ENCODE measurements at regions not wholly inside any gene's neighbourhood (a gene's known extent, or its start where the extent isn't known, plus 50 kb on each side); places are given as distances from the start of the nearest gene placed in this dataset.

GRCh38 chr10:105700218-105700617 is 1059.1 kb downstream of the SORCS3 start:
- Mint-ChIP-seq H3K9me3 (no peaks in the 10 kb centered on the region), H3K4me3 (no peak overlapping the region), H3K27me3 (ENCODE audit: low read depth) (peaks cover 36% of the 10 kb centered on the region), H3K4me1 (no peaks in the 10 kb centered on the region), H3K27ac (no peak overlapping the region), H3K36me3 (no peaks in the 10 kb centered on the region)
- no peak for DNase-seq (ENCODE audit: low spot score in 2 of 2, unreplicated experiment in 2 of 2)
- no peak for TF ChIP-seq CTCF (IDR thresholded peaks at IDR 0.05; ENCODE audit: unreplicated experiment)

DNA sequence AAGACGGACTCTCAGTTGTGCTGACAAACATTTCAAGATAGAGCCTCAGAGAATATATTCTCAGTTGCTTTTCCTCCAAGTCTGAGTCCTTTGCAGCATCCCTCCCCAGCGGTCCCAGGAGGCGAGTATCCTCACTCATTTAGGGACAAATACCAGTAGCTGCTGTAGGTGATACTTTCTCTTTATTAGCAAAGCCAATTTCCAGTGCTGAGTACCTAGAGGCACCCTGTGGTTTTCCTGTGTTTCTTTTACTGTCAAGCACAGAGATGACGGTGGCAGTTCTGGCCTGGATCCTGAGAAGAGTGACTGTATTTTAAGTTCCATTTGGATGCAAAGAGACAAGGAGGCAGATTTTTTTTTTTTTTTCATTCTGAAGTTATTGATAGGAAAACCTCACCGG is 1058.4 kb downstream of the SORCS3 start:
- Mint-ChIP-seq H3K36me3 (no peaks in the 10 kb centered on the region), H3K4me1 (no peaks in the 10 kb centered on the region), H3K27ac (no peak overlapping the region), H3K4me3 (no peak overlapping the region), H3K27me3 (ENCODE audit: low read depth) (peaks cover 42% of the 10 kb centered on the region), H3K9me3 (no peaks in the 10 kb centered on the region)
- no peak for DNase-seq (ENCODE audit: low spot score in 2 of 2, unreplicated experiment in 2 of 2)
- no peak for TF ChIP-seq CTCF (IDR thresholded peaks at IDR 0.05; ENCODE audit: unreplicated experiment)

DNA sequence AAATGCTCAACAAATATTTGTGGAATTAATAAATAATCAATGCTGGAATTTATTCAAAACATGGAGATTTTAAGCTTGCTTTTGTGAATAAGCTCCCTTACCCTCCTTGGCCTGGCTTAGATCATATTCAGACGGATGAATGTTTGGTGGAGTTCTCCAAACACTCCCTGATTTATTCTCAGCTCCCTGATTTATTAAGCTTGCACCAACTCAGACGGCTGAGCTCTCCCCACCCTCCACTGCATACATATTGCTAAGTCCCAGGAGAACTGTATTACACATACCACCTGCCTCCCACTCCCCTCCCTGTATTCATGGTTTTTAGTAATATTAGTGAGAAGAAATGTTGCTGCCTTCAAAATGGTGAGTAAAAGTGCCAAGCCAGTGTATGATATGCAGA is 1057.5 kb downstream of the SORCS3 start:
- Mint-ChIP-seq H3K4me3 (no peak overlapping the region), H3K27ac (no peak overlapping the region), H3K4me1 (no peaks in the 10 kb centered on the region), H3K36me3 (no peaks in the 10 kb centered on the region), H3K9me3 (no peaks in the 10 kb centered on the region), H3K27me3 (ENCODE audit: low read depth) (peaks cover 42% of the 10 kb centered on the region)
- no peak for TF ChIP-seq CTCF (IDR thresholded peaks at IDR 0.05; ENCODE audit: unreplicated experiment)
- DNase-seq (ENCODE audit: low spot score in 2 of 2, unreplicated experiment in 2 of 2): no peak

DNA sequence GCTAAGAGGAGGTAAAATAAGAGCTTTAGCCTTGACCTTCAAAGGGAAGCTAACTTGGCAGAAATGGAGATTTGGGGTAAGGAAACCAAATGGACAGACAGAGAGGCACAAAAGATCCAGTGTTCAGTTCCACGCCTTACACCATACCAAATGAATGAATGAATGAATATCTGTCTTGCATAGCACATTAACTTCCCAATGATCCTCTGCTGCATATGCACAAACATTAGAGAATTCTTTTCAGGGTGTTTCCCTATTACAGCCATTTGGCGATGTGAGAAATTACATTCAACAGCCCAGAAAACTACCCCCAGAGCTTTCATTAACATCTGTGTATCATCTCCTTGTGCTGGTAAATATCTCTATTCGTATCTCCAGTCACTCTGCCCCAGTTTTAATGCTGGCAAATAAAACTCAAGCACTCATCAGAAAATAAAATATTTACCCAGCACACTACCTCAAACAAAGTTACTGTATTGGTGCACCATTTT is 1056.2 kb downstream of the SORCS3 start:
- Mint-ChIP-seq H3K27me3 (ENCODE audit: low read depth) (peaks cover 42% of the 10 kb centered on the region), H3K4me1 (no peaks in the 10 kb centered on the region), H3K9me3 (no peaks in the 10 kb centered on the region), H3K4me3 (no peak overlapping the region), H3K27ac (no peak overlapping the region), H3K36me3 (no peaks in the 10 kb centered on the region)
- TF ChIP-seq CTCF (IDR thresholded peaks at IDR 0.05; ENCODE audit: unreplicated experiment): no peak
- no peak for DNase-seq (ENCODE audit: low spot score in 2 of 2, unreplicated experiment in 2 of 2)

DNA sequence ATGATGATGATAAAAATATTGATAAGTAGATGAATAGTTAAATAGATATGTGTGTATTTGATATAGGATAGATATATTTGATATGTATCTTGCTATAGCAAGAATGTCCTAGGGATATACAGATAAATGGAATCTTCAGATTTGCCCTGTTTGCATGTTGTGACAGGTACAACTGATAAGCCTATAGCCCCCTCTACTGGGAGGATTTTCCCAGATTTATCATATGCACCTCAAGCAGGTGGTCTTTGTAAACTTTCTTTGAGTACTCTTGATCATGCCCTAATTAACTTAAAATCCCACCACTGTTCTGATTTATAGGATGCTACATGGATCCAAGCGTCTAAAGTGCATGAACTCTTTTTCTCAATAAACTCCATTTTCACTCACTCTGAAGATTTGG is 1050.7 kb downstream of the SORCS3 start:
- H3K4me1 Mint-ChIP-seq: no peaks in the 10 kb centered on the region
- peaks cover under 1% of the 10 kb centered on the region for H3K9me3 Mint-ChIP-seq
- no peak for TF ChIP-seq CTCF (IDR thresholded peaks at IDR 0.05; ENCODE audit: unreplicated experiment)
- DNase-seq (ENCODE audit: low spot score in 2 of 2, unreplicated experiment in 2 of 2): no peak
- H3K4me3 Mint-ChIP-seq: no peak overlapping the region
- no peaks in the 10 kb centered on the region for H3K36me3 Mint-ChIP-seq
- peaks cover 23% of the 10 kb centered on the region for H3K27me3 Mint-ChIP-seq (ENCODE audit: low read depth)
- H3K27ac Mint-ChIP-seq: no peak overlapping the region

DNA sequence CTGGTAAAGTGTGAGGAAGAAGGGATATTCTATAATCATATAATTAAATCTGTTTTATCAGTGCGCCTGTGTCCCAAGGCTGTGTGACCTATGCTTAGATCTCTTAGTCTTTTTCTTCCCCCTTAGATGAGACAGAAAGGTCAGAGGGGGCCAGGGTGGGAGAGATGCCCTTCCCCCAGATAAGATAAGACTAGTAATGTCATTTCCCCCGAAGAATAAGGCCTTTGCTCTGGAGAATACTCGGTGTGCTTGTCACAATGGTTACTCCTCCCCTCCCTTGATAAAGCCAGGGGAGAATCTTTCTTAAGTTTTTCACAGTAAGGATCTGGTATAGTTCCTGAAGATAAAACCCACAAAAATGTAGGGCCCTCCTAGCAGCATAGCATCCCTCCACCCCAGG is 1041.8 kb downstream of the SORCS3 start:
- Mint-ChIP-seq H3K36me3 (no peaks in the 10 kb centered on the region), H3K4me1 (no peaks in the 10 kb centered on the region), H3K27me3 (ENCODE audit: low read depth) (no peaks in the 10 kb centered on the region), H3K4me3 (no peak overlapping the region), H3K9me3 (peaks cover 24% of the 10 kb centered on the region), H3K27ac (no peak overlapping the region)
- TF ChIP-seq CTCF (IDR thresholded peaks at IDR 0.05; ENCODE audit: unreplicated experiment): no peak
- no peak for DNase-seq (ENCODE audit: low spot score in 2 of 2, unreplicated experiment in 2 of 2)

Measured in mesothelial cell of epicardium (in vitro differentiated cells).